LNCaP clone FGC (cell line): ENCODE measurements at regions not wholly inside any gene's neighbourhood (a gene's known extent, or its start where the extent isn't known, plus 50 kb on each side); places are given as distances from the start of the nearest gene placed in this dataset.

Experiments
- DNase-seq: peaks from one replicate; pipeline ENCODE4 v3.0.0-alpha.2; 2011; ENCODE audit warnings: low read depth
- H3K4me3 ChIP-seq: 2 replicates; pipeline ENCODE4 v1.5.1; 2011; ENCODE audit warnings: mild to moderate bottlenecking, low read depth, low read length, control low read depth
- CTCF ChIP-seq: IDR thresholded peaks from 2 replicates; pipeline ENCODE4 v1.5.1; 2012; ENCODE audit warnings: mild to moderate bottlenecking; ENCODE audit not compliant: control insufficient read depth, insufficient read depth; ENCODE audit errors: extremely low read depth

GRCh38 chr1:55334797-55335196, 119.6 kb upstream of the USP24 start:
- no peak for DNase-seq
- H3K4me3 ChIP-seq: no peak overlapping the region
- TF ChIP-seq CTCF: no peak

- no peak for TF ChIP-seq CTCF
- no peak for DNase-seq
- no peak overlapping the region for H3K4me3 ChIP-seq
Observed at GRCh38 chr1:55334160-55334559, 119.0 kb upstream of the USP24 start.

- DNase-seq: no peak
- no peak for TF ChIP-seq CTCF
- H3K4me3 ChIP-seq: no peak overlapping the region
Observed at GRCh38 chr1:55333461-55333860, 118.3 kb upstream of the USP24 start.

- TF ChIP-seq CTCF: no peak
- DNase-seq: no peak
- H3K4me3 ChIP-seq: no peak overlapping the region
Observed at GRCh38 chr1:55331351-55331750, 116.2 kb upstream of the USP24 start.

- DNase-seq: no peak
- TF ChIP-seq CTCF: no peak
- H3K4me3 ChIP-seq: no peak overlapping the region
Observed at GRCh38 chr1:55329808-55330432, 114.8 kb upstream of the USP24 start.

- H3K4me3 ChIP-seq: no peak overlapping the region
- TF ChIP-seq CTCF: no peak
- DNase-seq: no peak
Observed at GRCh38 chr1:55329091-55329490, 113.9 kb upstream of the USP24 start.

GRCh38 chr1:55326496-55327243, 111.5 kb upstream of the USP24 start:
- H3K4me3 ChIP-seq: no peak overlapping the region
- no peak for DNase-seq
- no peak for TF ChIP-seq CTCF
